AG04450 (cell line): ENCODE measurements at regions not wholly inside any gene's neighbourhood (a gene's known extent, or its start where the extent isn't known, plus 50 kb on each side); places are given as distances from the start of the nearest gene placed in this dataset.
"Not testable (repeated sequence)": the region's sequence is repeated elsewhere in the genome, so short reads cannot be mapped to it uniquely, and the experiment has no call there.

ENCODE experiments used
- CTCF ChIA-PET: fragments of 300-600, 350-600 bp; formaldehyde crosslinking; extraction: SDS; loops from one replicate; lab custom pipeline; 2022; ENCODE audit warnings: antibody characterized with exemption, inconsistent platforms; lab: Charles Lee
- POLR2A ChIA-PET: fragments of 350-600 bp; formaldehyde crosslinking; extraction: SDS; loops from one replicate; lab custom pipeline; 2021; ENCODE audit warnings: antibody characterized with exemption, inconsistent platforms; lab: Yijun Ruan, JAX
- DNase-seq: peaks from one replicate; pipeline ENCODE4 v3.0.0-alpha.2; 2011; ENCODE audit warnings: low read depth, low spot score
- H3K27ac ChIP-seq: one replicate; pipeline ENCODE4 v1.5.1; 2012; ENCODE audit warnings: low read depth, low read length, control low read depth
- H3K27me3 ChIP-seq: one replicate; pipeline ENCODE4 v1.6.0; 2012; ENCODE audit warnings: low read length; ENCODE audit not compliant: control insufficient read depth, insufficient read depth
- H3K4me3 ChIP-seq: 2 replicates; pipeline ENCODE4 v1.5.1; 2011; ENCODE audit warnings: mild to moderate bottlenecking, low read depth, low read length, control low read depth
- H3K9me3 ChIP-seq: 2 replicates; pipeline ENCODE4 v1.5.1; 2012; ENCODE audit warnings: low read length; ENCODE audit not compliant: control insufficient read depth, insufficient read depth
- TF ChIP-seq, protein P1 (sequence below): IDR thresholded peaks from 2 replicates; pipeline ENCODE4 v1.5.1; 2011; ENCODE audit warnings: low read depth, low read length, control low read depth, inconsistent platforms

DNA sequence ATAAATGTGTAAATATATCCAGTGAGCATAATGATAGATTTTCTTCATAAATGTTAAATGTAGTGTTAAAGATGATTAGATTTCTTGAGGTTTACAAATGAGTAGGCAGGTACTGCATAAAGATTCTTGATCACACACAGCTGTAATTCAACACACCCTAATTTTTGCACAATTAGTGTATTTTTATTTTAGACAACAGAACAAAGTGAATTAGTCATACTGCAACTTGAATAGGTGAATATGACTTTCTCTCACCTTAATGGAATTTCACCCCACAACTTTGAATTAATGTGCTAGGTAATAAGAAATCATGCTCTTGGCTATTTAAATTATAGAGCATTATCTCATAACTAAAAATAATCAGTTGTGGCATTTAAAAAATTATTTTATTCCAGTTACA, 795.7 kb upstream of the ACO1 start:
- CTCF ChIA-PET = no interaction called here
- TF ChIP-seq, protein P1, sequence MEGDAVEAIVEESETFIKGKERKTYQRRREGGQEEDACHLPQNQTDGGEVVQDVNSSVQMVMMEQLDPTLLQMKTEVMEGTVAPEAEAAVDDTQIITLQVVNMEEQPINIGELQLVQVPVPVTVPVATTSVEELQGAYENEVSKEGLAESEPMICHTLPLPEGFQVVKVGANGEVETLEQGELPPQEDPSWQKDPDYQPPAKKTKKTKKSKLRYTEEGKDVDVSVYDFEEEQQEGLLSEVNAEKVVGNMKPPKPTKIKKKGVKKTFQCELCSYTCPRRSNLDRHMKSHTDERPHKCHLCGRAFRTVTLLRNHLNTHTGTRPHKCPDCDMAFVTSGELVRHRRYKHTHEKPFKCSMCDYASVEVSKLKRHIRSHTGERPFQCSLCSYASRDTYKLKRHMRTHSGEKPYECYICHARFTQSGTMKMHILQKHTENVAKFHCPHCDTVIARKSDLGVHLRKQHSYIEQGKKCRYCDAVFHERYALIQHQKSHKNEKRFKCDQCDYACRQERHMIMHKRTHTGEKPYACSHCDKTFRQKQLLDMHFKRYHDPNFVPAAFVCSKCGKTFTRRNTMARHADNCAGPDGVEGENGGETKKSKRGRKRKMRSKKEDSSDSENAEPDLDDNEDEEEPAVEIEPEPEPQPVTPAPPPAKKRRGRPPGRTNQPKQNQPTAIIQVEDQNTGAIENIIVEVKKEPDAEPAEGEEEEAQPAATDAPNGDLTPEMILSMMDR = no peak
- DNase-seq = no peak
- no peak overlapping the region for H3K4me3 ChIP-seq
- no peaks in the 10 kb centered on the region for H3K27me3 ChIP-seq
- H3K27ac ChIP-seq = no peak overlapping the region
- no peaks in the 10 kb centered on the region for H3K9me3 ChIP-seq
- POLR2A ChIA-PET = no interaction called here

DNA sequence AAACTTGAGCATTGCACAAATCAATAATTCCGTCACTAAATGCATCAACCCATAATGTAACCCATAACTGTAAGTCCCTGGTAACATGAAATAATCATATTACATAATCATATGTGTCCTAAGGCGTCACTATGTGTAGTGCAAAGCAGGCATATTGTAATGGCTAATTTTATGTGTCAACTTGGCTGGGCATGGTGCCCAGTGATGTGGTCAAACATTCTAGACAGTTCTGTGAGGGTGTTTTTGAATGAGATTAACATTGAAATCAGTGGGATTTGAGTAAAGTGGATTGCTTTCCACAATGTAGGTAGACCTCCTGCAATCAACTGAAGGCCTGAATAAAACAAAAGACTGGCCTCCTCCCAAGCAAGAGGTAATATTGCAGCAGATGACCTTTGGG, 794.4 kb upstream of the ACO1 start:
- Histone ChIP-seq H3K4me3 (no peak overlapping the region), H3K9me3 (no peaks in the 10 kb centered on the region), H3K27ac (no peak overlapping the region), H3K27me3 (no peaks in the 10 kb centered on the region)
- POLR2A ChIA-PET = no interaction called here
- DNase-seq = no peak
- CTCF ChIA-PET = no interaction called here
- TF ChIP-seq, protein P1 = no peak

DNA sequence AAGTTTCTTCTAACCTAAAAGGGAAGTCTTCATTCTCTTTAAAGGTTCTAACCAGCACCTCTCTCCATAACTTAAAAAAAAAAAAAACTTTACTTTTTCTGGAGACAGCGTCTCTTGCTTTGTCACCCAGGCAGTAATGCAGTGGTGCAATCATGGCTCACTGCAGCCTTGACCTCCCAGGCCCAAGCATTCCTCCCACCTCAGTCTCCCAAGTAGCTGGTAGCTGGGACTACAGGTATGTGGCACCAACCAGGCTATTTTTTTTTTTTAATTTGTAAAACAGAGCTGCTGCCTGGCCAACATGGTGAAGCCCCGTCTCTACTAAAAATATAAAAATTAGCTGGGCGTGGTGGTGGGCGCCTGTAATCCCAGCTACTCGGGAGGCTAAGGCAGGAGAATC, 787.4 kb upstream of the ACO1 start:
- H3K27ac ChIP-seq, DNase-seq, CTCF ChIA-PET, POLR2A ChIA-PET, H3K9me3 ChIP-seq, H3K27me3 ChIP-seq, H3K4me3 ChIP-seq: not testable (repeated sequence)

DNA sequence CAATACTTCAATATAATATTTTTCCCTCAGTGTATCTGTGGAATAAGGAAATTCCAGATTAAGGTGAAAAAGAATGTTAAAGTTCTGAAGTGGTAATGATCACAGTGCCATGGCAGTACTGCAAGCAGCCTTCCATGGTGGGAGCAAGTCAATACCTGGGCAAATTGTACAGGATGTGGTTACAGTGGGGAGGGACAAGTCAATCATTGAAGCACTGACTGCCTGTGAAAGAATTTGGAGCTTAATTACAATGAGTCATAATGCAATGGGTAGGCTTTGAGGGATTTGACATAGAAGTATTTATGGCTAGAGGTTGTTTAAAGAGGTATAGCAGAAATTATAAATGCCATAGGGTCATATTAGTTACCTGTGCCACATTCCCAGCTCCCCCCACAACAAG, 786.5 kb upstream of the ACO1 start:
- no peaks in the 10 kb centered on the region for H3K9me3 ChIP-seq
- TF ChIP-seq, protein P1 = no peak
- no peaks in the 10 kb centered on the region for H3K27me3 ChIP-seq
- H3K27ac ChIP-seq = no peak overlapping the region
- H3K4me3 ChIP-seq = no peak overlapping the region
- ChIA-PET CTCF (interaction anchor here (0.6 kb wide), 2 partner anchors 20 to 957 kb away, joined by 3 to 4 read pairs; no protein-coding TSS in a partner anchor), POLR2A (no interaction called here)
- DNase-seq = no peak

DNA sequence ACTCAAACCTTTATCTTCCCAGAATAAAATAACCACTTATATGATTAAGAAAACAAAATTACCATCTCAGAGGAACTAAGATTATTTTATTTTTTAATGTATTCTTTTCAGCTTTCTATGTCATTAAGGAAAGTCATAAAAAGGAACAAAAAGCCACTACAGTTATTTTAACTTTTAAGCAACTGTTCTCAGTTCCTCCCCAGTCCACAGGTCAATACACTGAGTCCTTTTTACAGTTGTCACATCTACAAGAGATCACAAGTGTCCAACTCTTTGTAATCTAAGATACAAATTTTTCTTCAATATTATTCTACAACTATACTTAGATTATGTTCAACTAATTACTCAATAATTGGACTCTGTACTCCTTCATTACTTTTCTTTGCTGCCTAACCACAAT, 782.8 kb upstream of the ACO1 start:
- POLR2A ChIA-PET = no interaction called here

More for the DNA sequence above, 782.8 kb upstream of the ACO1 start:
- TF ChIP-seq, protein P1 = no peak
- Histone ChIP-seq H3K4me3 (no peak overlapping the region), H3K27ac (no peak overlapping the region), H3K27me3 (no peaks in the 10 kb centered on the region), H3K9me3 (no peaks in the 10 kb centered on the region)
- CTCF ChIA-PET = no interaction called here
- no peak for DNase-seq
